Body of pancreas (tissue), 4 donors: ENCODE measurements at regions not wholly inside any gene's neighbourhood (a gene's known extent, or its start where the extent isn't known, plus 50 kb on each side); places are given as distances from the start of the nearest gene placed in this dataset.

Experiments
- POLR2A ChIP-seq, 3 donors: fragments of 450-650 bp; IDR thresholded peaks; one replicate each; pipeline ENCODE4 v1.6.1; 2016; ENCODE audit warnings: antibody characterized with exemption in 3 of 3, mild to moderate bottlenecking in 2 of 3
- TF ChIP-seq, protein P1 (sequence below), 7 experiments: fragments of 450-650 bp in 4 of 7; fragments of 200-600 bp in 3 of 7; sonication (generic) in 3 of 7; IDR thresholded peaks; one replicate each; pipeline ENCODE4 v1.5.1; 2016 to 2019; ENCODE audit warnings: antibody characterized with exemption in 7 of 7

DNA sequence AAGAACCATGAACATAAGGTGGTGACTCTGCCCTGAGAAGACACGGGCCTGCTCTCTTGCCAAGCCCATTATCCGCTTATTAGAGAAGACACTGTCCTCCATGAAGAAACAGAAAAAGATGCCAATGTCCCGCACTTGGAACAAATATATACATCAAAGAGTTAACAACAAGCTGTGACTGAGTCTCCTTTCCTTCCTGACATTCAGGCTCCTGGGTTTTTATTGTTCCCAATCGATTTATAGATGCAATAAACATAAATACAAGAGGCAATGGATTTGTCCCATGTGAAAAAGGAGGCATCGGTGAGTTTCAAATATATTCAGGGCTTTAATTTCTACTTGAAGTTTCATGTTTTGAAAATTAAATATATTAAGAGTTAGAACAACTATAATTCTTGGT lies 169.2 kb upstream of the CPEB2 start:
- TF ChIP-seq, protein P1, sequence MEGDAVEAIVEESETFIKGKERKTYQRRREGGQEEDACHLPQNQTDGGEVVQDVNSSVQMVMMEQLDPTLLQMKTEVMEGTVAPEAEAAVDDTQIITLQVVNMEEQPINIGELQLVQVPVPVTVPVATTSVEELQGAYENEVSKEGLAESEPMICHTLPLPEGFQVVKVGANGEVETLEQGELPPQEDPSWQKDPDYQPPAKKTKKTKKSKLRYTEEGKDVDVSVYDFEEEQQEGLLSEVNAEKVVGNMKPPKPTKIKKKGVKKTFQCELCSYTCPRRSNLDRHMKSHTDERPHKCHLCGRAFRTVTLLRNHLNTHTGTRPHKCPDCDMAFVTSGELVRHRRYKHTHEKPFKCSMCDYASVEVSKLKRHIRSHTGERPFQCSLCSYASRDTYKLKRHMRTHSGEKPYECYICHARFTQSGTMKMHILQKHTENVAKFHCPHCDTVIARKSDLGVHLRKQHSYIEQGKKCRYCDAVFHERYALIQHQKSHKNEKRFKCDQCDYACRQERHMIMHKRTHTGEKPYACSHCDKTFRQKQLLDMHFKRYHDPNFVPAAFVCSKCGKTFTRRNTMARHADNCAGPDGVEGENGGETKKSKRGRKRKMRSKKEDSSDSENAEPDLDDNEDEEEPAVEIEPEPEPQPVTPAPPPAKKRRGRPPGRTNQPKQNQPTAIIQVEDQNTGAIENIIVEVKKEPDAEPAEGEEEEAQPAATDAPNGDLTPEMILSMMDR (IDR thresholded peaks at IDR 0.05), result no peak
- TF ChIP-seq POLR2A (IDR thresholded peaks at IDR 0.05), result no peak
